ENCODE measurements at regions not wholly inside any gene's neighbourhood (a gene's known extent, or its start where the extent isn't known, plus 50 kb on each side); places are given as distances from the start of the nearest gene placed in this dataset.

DNA sequence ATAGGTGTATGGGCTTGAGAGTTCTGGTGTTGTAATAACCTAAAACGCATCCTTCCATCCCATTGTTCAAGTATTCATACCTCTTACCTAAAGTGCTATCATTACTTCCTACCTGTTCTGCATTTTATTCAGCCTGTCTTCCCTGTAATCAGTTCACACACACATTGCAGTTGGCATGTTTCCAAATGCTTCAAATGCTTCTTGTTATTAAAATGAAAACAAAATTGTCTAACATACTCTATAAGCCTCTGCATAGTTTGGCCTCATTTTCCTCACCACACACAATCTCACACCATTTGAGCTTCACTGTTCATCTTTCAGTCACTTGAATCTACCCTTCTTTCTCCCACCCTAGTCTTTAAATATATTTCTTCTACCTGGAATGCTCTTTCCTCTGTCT, 1178.2 kb upstream of the NRXN1 start:
- no peaks in the 10 kb centered on the region for H3K4me1 Mint-ChIP-seq
- CTCF ChIA-PET: no interaction called here
- ATAC-seq (no peak), DNase-seq (no peak)
- no peaks in the 10 kb centered on the region for H3K36me3 Mint-ChIP-seq
- no peak overlapping the region for H3K27ac Mint-ChIP-seq
- no peaks in the 10 kb centered on the region for H3K27me3 Mint-ChIP-seq
- no peak overlapping the region for H3K4me3 Mint-ChIP-seq
- H3K9me3 Mint-ChIP-seq (ENCODE audit: low read depth): peaks cover 7% of the 10 kb centered on the region

DNA sequence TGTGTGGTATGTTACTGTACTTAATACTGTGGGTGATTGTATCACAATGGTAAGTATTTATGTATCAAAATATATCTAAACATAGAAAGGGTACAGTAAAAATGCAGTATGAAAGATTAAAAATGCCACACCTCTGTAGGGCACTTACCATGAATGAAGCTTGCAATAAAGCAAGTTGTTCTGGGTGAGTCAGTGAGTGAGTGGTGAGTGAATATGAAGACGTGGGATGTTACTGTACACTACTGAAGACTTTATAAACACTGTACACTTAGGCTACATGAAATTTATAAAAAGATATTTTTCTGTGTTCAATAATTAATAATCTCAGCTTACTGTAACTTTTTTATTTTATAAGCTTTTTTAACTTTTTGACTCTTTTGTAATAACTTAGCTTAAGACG, 1162.4 kb upstream of the NRXN1 start:
- H3K4me1 Mint-ChIP-seq: no peaks in the 10 kb centered on the region
- no peaks in the 10 kb centered on the region for H3K27me3 Mint-ChIP-seq
- H3K4me3 Mint-ChIP-seq: no peak overlapping the region
- H3K9me3 Mint-ChIP-seq (ENCODE audit: low read depth): peaks cover 8% of the 10 kb centered on the region
- DNase-seq (no peak), ATAC-seq (no peak)
- H3K36me3 Mint-ChIP-seq: no peaks in the 10 kb centered on the region
- CTCF ChIA-PET: no interaction called here
- H3K27ac Mint-ChIP-seq: no peak overlapping the region

DNA sequence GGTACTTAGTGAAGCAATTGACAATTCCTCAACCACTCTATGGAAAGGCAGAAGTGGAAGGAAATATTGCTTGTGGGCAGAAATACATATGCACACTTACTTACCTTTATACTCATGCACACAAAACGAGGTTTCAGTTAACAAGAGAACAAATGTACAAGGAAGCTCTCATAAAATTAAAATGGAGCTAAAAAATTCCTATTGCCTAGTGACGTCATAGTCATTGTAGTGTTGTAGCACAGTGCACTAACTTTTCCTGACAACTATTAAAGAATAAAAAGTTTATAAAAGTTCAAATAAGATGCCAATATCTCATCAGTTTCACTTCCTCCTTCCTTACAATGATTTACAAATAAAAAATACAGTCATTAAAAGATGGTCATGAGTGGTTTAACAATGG, 1161.9 kb upstream of the NRXN1 start:
- peaks cover 8% of the 10 kb centered on the region for H3K9me3 Mint-ChIP-seq (ENCODE audit: low read depth)
- CTCF ChIA-PET: no interaction called here
- no peak for DNase-seq
- no peaks in the 10 kb centered on the region for H3K36me3 Mint-ChIP-seq
- H3K27me3 Mint-ChIP-seq: no peaks in the 10 kb centered on the region
- H3K4me1 Mint-ChIP-seq: no peaks in the 10 kb centered on the region
- no peak overlapping the region for H3K27ac Mint-ChIP-seq
- no peak overlapping the region for H3K4me3 Mint-ChIP-seq
- no peak for ATAC-seq

DNA sequence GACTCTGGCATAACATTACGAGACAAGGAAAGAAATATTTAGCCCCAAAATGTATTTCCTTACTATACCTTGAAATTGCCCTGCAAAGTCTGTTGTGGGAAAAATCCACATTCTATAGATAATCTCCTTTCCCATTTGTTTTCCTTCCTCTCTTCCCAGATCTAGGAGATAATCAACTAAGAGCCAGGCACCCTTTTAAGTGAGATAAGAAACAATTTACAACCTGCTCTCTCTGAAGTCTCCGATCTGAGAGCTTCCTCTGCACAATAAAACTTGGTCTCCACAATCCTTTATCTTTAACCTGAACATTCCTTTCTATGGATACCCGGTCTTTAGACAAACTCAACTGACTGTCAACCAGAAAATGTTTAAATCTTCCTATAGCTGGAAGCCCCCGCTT, 1160.7 kb upstream of the NRXN1 start:
- CTCF ChIA-PET: no interaction called here
- DNase-seq: no peak
- no peaks in the 10 kb centered on the region for H3K27me3 Mint-ChIP-seq
- H3K27ac Mint-ChIP-seq: no peak overlapping the region
- no peaks in the 10 kb centered on the region for H3K36me3 Mint-ChIP-seq
- peaks cover 8% of the 10 kb centered on the region for H3K9me3 Mint-ChIP-seq (ENCODE audit: low read depth)
- H3K4me3 Mint-ChIP-seq: no peak overlapping the region
- ATAC-seq: no peak
- H3K4me1 Mint-ChIP-seq: no peaks in the 10 kb centered on the region

DNA sequence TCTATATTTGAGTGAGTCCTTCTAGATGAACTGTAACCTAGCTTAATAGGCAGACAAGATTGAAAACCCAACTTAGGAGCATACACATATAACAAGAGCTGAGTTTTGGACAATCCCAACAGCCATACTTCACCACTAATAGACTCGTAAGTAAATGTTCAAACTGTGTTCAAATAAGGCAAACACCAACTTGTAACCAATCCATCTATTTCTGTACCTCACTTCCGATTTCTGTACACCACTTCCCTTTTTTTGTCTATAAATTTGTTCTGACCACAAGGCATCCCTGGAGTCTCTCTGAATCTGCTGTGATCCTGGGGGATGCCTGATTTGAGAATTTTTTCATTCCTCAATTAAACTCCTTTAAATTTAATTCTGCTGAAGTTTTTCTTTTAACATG, 1149.1 kb upstream of the NRXN1 start:
- no peak for DNase-seq
- no peaks in the 10 kb centered on the region for H3K36me3 Mint-ChIP-seq
- no peak overlapping the region for H3K4me3 Mint-ChIP-seq
- ATAC-seq: no peak
- no peaks in the 10 kb centered on the region for H3K4me1 Mint-ChIP-seq
- H3K27me3 Mint-ChIP-seq: no peaks in the 10 kb centered on the region
- H3K27ac Mint-ChIP-seq: no peak overlapping the region
- CTCF ChIA-PET: no interaction called here
- H3K9me3 Mint-ChIP-seq (ENCODE audit: low read depth): peaks cover 5% of the 10 kb centered on the region

DNA sequence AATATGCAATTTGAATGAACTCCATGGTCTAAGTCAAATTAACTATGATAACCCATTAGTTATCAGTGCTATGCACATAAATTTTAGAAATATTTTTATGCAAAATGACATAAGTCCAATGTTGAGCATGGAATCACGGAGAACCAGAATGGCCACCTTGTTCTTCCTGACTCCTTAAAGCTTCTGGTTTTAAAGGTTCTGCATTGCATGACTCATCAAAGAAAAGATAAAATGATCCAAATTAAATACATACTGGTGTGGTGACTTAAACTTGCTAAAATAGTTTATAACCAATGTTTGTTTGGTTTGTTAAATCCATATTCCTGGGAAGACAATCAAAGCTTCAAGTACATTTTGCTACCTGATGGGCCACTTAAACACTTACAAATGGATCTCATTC, 1146.9 kb upstream of the NRXN1 start:
- CTCF ChIA-PET: no interaction called here
- DNase-seq (no peak), ATAC-seq (no peak)
- Mint-ChIP-seq H3K27me3 (no peaks in the 10 kb centered on the region), H3K9me3 (ENCODE audit: low read depth) (peaks cover 3% of the 10 kb centered on the region), H3K27ac (no peak overlapping the region), H3K4me1 (no peaks in the 10 kb centered on the region), H3K36me3 (no peaks in the 10 kb centered on the region), H3K4me3 (no peak overlapping the region)

DNA sequence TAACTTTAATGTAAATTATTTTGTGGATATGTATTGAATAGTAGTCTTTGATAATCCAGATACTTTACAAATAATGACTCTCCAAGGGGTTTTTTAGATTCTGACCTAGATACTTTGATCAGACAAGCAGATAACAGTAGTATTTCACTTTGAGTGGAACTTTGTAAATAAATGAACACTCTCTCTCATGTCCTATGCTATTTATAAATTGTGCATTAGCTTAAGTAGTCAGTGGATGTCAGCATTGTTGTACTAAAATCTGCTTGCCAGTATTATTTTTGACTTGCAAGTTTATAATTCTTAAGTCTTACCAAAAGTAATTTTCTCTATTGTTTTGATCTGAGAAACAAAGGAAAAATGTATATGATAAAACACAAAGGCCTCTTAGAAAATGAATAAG, 1113.1 kb upstream of the NRXN1 start:
- Mint-ChIP-seq H3K4me1 (no peaks in the 10 kb centered on the region), H3K27me3 (no peaks in the 10 kb centered on the region), H3K9me3 (ENCODE audit: low read depth) (peaks cover 7% of the 10 kb centered on the region), H3K4me3 (no peak overlapping the region), H3K27ac (no peak overlapping the region), H3K36me3 (no peaks in the 10 kb centered on the region)
- DNase-seq (no peak), ATAC-seq (no peak)
- CTCF ChIA-PET: no interaction called here

DNA sequence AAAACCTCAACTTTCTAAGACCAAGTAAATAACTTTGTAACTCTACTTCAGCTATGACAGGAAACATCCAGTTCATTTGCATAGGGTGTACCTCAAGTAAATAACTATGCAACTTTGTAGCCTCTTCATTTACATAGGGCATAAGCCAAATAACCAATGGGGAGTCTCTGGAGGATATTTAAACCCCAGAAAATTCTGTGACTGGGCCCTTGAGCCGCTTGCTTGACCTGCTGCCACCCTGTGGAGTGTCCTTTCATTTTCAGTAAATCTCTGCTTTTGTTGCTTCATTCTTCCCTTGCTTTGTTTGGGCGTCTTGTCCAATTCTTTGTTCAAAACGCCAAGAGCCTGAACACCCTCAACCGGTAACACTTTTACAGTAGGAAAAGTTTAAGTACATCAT, 1112.7 kb upstream of the NRXN1 start:
- ATAC-seq (no peak), DNase-seq (no peak)
- Mint-ChIP-seq H3K4me1 (no peaks in the 10 kb centered on the region), H3K27ac (no peak overlapping the region), H3K27me3 (no peaks in the 10 kb centered on the region), H3K4me3 (no peak overlapping the region), H3K9me3 (ENCODE audit: low read depth) (peaks cover 7% of the 10 kb centered on the region), H3K36me3 (no peaks in the 10 kb centered on the region)
- CTCF ChIA-PET: no interaction called here

DNA sequence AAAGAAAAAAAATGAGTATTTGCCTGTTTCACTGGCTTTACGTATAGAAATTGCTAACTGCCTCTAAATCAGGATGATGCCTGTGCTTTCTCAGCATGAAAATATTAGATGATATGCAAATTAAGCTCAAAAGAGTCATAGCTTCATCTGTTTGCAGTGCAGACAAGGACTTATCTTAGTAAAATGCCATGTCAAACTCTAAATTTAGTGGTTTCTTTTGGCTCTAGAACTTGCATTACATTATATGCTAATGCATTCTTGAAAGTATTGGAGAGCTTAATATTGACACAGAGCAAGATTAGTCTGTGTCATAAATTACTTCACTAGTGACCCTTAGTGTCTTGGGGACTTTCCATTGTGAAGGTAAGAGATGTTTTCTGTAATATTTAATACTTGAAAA, 1109.1 kb upstream of the NRXN1 start:
- Mint-ChIP-seq H3K27me3 (no peaks in the 10 kb centered on the region), H3K9me3 (ENCODE audit: low read depth) (peaks cover 5% of the 10 kb centered on the region), H3K4me1 (no peaks in the 10 kb centered on the region), H3K36me3 (no peaks in the 10 kb centered on the region), H3K4me3 (no peak overlapping the region), H3K27ac (no peak overlapping the region)
- CTCF ChIA-PET: no interaction called here
- DNase-seq: no peak
- no peak for ATAC-seq

DNA sequence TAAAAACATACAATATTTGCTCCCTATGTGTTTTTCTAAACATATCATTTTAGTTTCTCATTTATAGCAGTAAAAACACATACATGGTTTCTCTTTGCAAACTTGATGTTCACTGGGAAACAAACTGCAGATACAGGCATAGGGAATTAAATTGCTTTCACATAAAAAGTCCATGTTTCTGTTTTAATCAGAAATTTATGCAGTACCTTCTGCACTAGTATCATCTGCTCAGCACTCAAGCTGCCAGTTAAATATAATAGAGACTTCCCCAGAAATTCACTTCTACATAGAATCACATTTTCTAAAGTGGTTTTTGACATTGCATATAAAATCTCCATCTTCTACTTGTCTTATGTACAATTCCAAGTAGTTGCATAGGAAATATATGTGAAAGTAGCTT, 1107.3 kb upstream of the NRXN1 start:
- Mint-ChIP-seq H3K4me3 (no peak overlapping the region), H3K36me3 (no peaks in the 10 kb centered on the region), H3K9me3 (ENCODE audit: low read depth) (peaks cover 9% of the 10 kb centered on the region), H3K27me3 (no peaks in the 10 kb centered on the region), H3K4me1 (no peaks in the 10 kb centered on the region), H3K27ac (no peak overlapping the region)
- DNase-seq (no peak), ATAC-seq (no peak)
- CTCF ChIA-PET: no interaction called here

DNA sequence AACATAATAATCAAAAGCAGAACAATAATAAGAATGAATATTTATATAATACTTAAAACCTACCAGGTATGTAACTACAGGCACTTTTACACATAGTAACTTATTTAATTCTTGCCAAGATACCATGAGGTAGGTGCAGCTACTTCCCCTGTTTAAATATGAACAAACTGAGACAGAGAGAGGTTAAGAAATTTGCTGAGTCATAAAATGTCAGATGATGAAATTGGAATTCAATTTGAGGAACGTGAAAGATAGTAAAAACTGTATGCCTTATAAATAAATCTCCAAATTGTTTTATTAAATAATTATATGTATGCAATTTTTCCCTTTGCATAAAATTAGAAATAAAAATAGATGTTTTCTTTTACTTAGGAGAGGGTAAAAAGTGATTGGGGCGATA, 1103.3 kb upstream of the NRXN1 start:
- Mint-ChIP-seq H3K4me1 (no peaks in the 10 kb centered on the region), H3K36me3 (no peaks in the 10 kb centered on the region), H3K4me3 (no peak overlapping the region), H3K27me3 (no peaks in the 10 kb centered on the region), H3K9me3 (ENCODE audit: low read depth) (peaks cover 10% of the 10 kb centered on the region), H3K27ac (no peak overlapping the region)
- no peak for DNase-seq
- no peak for ATAC-seq
- CTCF ChIA-PET: no interaction called here

DNA sequence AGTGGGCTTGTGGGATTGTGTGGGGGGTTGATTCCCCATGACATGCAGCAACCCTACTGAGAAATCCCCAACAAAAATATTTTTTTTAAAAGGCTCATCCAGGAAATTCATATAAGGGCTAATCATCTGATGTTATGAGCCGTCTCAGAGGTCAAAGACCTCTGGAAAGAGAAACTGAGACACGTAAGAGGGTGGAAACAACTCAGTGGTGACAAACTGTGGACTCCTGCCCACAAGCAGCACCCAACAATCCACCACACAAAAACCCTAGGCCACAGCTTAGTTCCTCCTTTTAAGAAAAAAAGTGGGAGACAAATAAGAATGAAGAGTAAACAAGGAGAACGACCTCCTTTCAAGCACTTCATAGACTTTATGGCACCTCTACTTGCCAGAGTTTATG, 1096.1 kb upstream of the NRXN1 start:
- H3K4me1 Mint-ChIP-seq: no peaks in the 10 kb centered on the region
- H3K27ac Mint-ChIP-seq: no peak overlapping the region
- H3K27me3 Mint-ChIP-seq: no peaks in the 10 kb centered on the region
- no peak overlapping the region for H3K4me3 Mint-ChIP-seq
- no peak for DNase-seq
- peaks cover 13% of the 10 kb centered on the region for H3K9me3 Mint-ChIP-seq (ENCODE audit: low read depth)
- ATAC-seq: no peak
- CTCF ChIA-PET: no interaction called here
- no peaks in the 10 kb centered on the region for H3K36me3 Mint-ChIP-seq

DNA sequence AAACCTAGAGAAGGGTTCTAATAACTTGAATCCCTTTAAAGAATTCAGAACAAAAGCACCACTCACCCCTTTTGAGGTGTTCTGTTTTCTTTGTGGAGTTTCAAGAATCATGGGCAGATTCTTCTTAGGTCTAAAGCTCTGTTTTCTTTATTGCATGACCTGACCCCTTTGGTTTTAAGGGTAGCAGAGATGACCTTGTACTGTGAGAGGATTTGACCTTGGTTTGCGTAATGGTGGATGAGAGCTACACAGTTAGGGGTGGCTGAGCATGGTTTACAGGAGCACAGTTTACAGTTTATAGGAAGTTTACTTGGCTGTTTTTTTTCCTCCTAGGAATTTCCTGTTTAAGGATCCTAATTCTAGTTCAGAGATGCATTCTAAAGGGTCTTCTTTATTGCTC, 1095.6 kb upstream of the NRXN1 start:
- Mint-ChIP-seq H3K4me1 (no peaks in the 10 kb centered on the region), H3K27ac (no peak overlapping the region), H3K27me3 (no peaks in the 10 kb centered on the region), H3K9me3 (ENCODE audit: low read depth) (peaks cover 13% of the 10 kb centered on the region), H3K36me3 (no peaks in the 10 kb centered on the region), H3K4me3 (no peak overlapping the region)
- DNase-seq (no peak), ATAC-seq (no peak)
- CTCF ChIA-PET: no interaction called here

DNA sequence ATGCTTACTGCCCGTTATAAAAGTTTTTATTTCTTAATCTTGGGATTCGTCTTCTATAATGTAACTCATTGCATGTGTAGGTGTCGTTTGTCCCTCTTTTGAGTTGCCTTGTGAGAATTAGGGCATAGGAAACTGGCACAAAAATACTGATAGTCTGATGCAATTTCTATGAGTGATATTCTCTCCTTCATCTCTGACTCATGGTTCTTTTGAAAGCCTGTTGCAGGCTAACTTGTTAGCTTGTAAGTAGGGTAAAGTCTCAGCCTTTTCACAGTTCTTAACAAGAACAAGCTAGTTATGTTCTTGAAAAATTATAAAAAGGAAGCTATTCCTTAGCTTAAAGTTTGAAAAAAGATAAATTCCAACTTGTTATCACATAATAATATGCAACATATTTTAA, 1085.4 kb upstream of the NRXN1 start:
- DNase-seq (no peak), ATAC-seq (no peak)
- H3K4me1 Mint-ChIP-seq: no peaks in the 10 kb centered on the region
- no peaks in the 10 kb centered on the region for H3K9me3 Mint-ChIP-seq (ENCODE audit: low read depth)
- H3K27me3 Mint-ChIP-seq: no peaks in the 10 kb centered on the region
- H3K27ac Mint-ChIP-seq: no peak overlapping the region
- H3K4me3 Mint-ChIP-seq: no peak overlapping the region
- H3K36me3 Mint-ChIP-seq: no peaks in the 10 kb centered on the region
- CTCF ChIA-PET: no interaction called here

DNA sequence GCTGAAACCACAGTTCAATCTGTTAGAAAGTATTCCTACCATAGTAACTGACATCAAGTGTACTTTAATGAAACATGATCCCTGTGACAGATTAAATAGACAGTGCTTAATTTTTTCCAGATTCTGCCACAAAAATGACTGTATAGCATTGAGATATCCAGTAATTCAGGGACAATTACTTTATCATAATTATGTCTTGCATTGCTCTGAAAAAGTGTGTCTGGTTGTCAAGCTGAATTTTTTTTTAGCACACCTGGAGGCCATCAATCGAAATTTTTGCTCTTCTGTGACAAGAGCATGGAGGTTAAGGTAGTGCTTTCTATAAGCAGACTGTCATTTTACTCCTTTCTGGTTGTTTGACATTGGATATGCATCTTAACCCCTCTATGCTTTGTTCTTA, 1083.8 kb upstream of the NRXN1 start:
- no peak overlapping the region for H3K4me3 Mint-ChIP-seq

More for the DNA sequence above, 1083.8 kb upstream of the NRXN1 start:
- H3K9me3 Mint-ChIP-seq (ENCODE audit: low read depth): peaks cover 4% of the 10 kb centered on the region
- DNase-seq: no peak
- no peaks in the 10 kb centered on the region for H3K36me3 Mint-ChIP-seq
- CTCF ChIA-PET: no interaction called here
- H3K27ac Mint-ChIP-seq: no peak overlapping the region
- H3K4me1 Mint-ChIP-seq: no peaks in the 10 kb centered on the region
- ATAC-seq: no peak
- no peaks in the 10 kb centered on the region for H3K27me3 Mint-ChIP-seq
